ENCODE measurements at regions not wholly inside any gene's neighbourhood (a gene's known extent, or its start where the extent isn't known, plus 50 kb on each side); places are given as distances from the start of the nearest gene placed in this dataset.

DNA sequence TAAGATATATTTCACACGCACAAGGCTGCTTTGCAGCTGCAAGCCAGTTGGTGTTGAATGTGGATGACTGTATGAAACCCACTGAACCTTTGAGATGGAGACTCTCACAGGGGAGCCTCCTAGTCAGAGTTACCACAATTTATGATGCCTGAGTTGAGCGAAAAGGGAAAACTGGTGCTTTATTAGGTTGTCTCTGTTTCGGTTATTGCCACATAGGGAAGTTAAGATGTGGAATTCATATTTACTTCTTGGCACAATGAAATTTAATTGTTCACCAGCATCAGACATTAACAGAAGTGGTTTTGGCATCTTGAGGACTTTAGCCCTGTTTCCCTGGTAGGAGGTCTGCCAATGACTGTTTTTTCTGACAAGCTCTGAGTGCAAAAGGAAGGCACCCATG is 358.2 kb downstream of the SQOR start:
- intact Hi-C loops (cut with micrococcal nuclease; ENCODE audit: unreplicated experiment) = no loop called here
- in situ Hi-C loops (cut with HindIII; ENCODE audit: low pct_unique_long_range_greater_than_20kb, low sequenced_read_pairs) = no loop called here
- H3K27me3 ChIP-seq (ENCODE audit: control insufficient read depth, insufficient read depth, low read length) = no peaks in the 10 kb centered on the region
- BruUV-seq (replicated peaks) = no TSS peak
- ChIA-PET POLR2A (no interaction called here), CTCF (no interaction called here)
- H3K4me1 ChIP-seq (ENCODE audit: control insufficient read depth, insufficient read depth, low read length) = no peaks in the 10 kb centered on the region
- DNase-seq (ENCODE audit: low read depth, low spot score) (no peak), ATAC-seq (no peak)
- no peak overlapping the region for H3K4me3 ChIP-seq (ENCODE audit: low read depth in 2 of 2, low read length in 2 of 2)
- TF ChIP-seq SIN3A (IDR thresholded peaks at IDR 0.05; ENCODE audit: borderline replicate concordance, insufficient read depth, low read depth, low read length) = no peak
- TF ChIP-seq, protein P1, sequence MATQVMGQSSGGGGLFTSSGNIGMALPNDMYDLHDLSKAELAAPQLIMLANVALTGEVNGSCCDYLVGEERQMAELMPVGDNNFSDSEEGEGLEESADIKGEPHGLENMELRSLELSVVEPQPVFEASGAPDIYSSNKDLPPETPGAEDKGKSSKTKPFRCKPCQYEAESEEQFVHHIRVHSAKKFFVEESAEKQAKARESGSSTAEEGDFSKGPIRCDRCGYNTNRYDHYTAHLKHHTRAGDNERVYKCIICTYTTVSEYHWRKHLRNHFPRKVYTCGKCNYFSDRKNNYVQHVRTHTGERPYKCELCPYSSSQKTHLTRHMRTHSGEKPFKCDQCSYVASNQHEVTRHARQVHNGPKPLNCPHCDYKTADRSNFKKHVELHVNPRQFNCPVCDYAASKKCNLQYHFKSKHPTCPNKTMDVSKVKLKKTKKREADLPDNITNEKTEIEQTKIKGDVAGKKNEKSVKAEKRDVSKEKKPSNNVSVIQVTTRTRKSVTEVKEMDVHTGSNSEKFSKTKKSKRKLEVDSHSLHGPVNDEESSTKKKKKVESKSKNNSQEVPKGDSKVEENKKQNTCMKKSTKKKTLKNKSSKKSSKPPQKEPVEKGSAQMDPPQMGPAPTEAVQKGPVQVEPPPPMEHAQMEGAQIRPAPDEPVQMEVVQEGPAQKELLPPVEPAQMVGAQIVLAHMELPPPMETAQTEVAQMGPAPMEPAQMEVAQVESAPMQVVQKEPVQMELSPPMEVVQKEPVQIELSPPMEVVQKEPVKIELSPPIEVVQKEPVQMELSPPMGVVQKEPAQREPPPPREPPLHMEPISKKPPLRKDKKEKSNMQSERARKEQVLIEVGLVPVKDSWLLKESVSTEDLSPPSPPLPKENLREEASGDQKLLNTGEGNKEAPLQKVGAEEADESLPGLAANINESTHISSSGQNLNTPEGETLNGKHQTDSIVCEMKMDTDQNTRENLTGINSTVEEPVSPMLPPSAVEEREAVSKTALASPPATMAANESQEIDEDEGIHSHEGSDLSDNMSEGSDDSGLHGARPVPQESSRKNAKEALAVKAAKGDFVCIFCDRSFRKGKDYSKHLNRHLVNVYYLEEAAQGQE (IDR thresholded peaks at IDR 0.05; ENCODE audit: insufficient read depth in 1 of 2, low read depth in 2 of 2, low read length in 1 of 2) = no peak
- no peak for TF ChIP-seq TCF7L2 (IDR thresholded peaks at IDR 0.05; ENCODE audit: low read depth, low read length)
- TF ChIP-seq, protein P2, sequence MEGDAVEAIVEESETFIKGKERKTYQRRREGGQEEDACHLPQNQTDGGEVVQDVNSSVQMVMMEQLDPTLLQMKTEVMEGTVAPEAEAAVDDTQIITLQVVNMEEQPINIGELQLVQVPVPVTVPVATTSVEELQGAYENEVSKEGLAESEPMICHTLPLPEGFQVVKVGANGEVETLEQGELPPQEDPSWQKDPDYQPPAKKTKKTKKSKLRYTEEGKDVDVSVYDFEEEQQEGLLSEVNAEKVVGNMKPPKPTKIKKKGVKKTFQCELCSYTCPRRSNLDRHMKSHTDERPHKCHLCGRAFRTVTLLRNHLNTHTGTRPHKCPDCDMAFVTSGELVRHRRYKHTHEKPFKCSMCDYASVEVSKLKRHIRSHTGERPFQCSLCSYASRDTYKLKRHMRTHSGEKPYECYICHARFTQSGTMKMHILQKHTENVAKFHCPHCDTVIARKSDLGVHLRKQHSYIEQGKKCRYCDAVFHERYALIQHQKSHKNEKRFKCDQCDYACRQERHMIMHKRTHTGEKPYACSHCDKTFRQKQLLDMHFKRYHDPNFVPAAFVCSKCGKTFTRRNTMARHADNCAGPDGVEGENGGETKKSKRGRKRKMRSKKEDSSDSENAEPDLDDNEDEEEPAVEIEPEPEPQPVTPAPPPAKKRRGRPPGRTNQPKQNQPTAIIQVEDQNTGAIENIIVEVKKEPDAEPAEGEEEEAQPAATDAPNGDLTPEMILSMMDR (IDR thresholded peaks at IDR 0.05) = no peak
- no peak for TF ChIP-seq POLR2AphosphoS5 (IDR thresholded peaks at IDR 0.05; ENCODE audit: low read depth, low read length)
- no peaks in the 10 kb centered on the region for H3K36me3 ChIP-seq (ENCODE audit: control insufficient read depth, insufficient read depth, low read length)
- no peak overlapping the region for H3K27ac ChIP-seq (ENCODE audit: low read length)
- H3K9me3 ChIP-seq (ENCODE audit: control insufficient read depth, insufficient read depth, low read depth, low read length) = no peaks in the 10 kb centered on the region

DNA sequence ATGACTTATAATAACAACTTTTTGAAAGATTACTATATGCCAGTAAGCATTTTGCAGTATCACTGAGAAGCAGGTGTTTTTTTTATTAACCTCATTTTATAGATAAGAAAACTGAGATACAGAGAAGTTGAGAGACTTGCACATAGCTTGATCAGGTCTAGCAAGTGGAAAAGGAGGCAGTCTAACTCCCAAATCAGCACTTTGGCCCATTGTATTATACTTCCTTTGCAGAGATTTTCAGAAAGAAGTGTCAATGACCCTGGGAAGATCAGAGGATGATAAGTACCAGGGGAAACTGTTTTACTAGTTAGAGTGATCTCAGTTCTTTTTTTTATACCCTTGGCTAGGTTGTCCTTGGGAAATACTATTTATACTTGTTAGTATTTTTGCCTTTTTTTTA is 358.7 kb downstream of the SQOR start:
- no peak overlapping the region for H3K4me3 ChIP-seq (ENCODE audit: low read depth in 2 of 2, low read length in 2 of 2)
- ChIA-PET CTCF (no interaction called here), POLR2A (no interaction called here)
- in situ Hi-C loops (cut with HindIII; ENCODE audit: low pct_unique_long_range_greater_than_20kb, low sequenced_read_pairs) (no loop called here), intact Hi-C loops (cut with micrococcal nuclease; ENCODE audit: unreplicated experiment) (no loop called here)
- H3K27me3 ChIP-seq (ENCODE audit: control insufficient read depth, insufficient read depth, low read length) = no peaks in the 10 kb centered on the region
- DNase-seq (ENCODE audit: low read depth, low spot score) = no peak
- TF ChIP-seq POLR2AphosphoS5 (IDR thresholded peaks at IDR 0.05; ENCODE audit: low read depth, low read length) = no peak
- no peak for TF ChIP-seq TCF7L2 (IDR thresholded peaks at IDR 0.05; ENCODE audit: low read depth, low read length)
- TF ChIP-seq, protein P1 (IDR thresholded peaks at IDR 0.05; ENCODE audit: insufficient read depth in 1 of 2, low read depth in 2 of 2, low read length in 1 of 2) = no peak
- TF ChIP-seq SIN3A (IDR thresholded peaks at IDR 0.05; ENCODE audit: borderline replicate concordance, insufficient read depth, low read depth, low read length) = no peak
- TF ChIP-seq, protein P2 (IDR thresholded peaks at IDR 0.05) = no peak
- ATAC-seq = no peak
- no peak overlapping the region for H3K27ac ChIP-seq (ENCODE audit: low read length)
- H3K36me3 ChIP-seq (ENCODE audit: control insufficient read depth, insufficient read depth, low read length) = no peaks in the 10 kb centered on the region
- no peaks in the 10 kb centered on the region for H3K9me3 ChIP-seq (ENCODE audit: control insufficient read depth, insufficient read depth, low read depth, low read length)
- no peaks in the 10 kb centered on the region for H3K4me1 ChIP-seq (ENCODE audit: control insufficient read depth, insufficient read depth, low read length)
- no TSS peak for BruUV-seq (replicated peaks)
